ENCODE measurements at regions not wholly inside any gene's neighbourhood (a gene's known extent, or its start where the extent isn't known, plus 50 kb on each side); places are given as distances from the start of the nearest gene placed in this dataset.

DNA sequence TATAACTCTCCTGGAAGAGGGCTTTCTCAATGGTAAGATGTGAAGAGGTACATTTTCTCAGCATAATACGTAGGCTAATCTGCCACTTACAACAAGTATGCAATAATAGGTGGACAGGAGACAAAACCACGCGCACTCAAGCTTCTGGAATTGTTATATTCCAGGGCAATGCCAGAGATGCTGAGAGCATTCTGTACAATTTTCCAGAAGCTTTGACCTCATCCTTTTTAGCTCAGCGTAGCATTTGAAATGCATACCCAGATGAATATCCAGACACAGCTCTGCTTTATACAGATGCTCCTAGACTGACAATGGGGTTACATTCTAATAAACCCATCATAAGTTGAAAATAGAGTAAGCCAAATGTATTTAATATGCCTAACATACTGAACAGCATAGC, 1492.4 kb upstream of the FLRT2 start:
- TF ChIP-seq POLR2AphosphoS5 (IDR thresholded peaks at IDR 0.05): no peak
- TF ChIP-seq, protein P1, sequence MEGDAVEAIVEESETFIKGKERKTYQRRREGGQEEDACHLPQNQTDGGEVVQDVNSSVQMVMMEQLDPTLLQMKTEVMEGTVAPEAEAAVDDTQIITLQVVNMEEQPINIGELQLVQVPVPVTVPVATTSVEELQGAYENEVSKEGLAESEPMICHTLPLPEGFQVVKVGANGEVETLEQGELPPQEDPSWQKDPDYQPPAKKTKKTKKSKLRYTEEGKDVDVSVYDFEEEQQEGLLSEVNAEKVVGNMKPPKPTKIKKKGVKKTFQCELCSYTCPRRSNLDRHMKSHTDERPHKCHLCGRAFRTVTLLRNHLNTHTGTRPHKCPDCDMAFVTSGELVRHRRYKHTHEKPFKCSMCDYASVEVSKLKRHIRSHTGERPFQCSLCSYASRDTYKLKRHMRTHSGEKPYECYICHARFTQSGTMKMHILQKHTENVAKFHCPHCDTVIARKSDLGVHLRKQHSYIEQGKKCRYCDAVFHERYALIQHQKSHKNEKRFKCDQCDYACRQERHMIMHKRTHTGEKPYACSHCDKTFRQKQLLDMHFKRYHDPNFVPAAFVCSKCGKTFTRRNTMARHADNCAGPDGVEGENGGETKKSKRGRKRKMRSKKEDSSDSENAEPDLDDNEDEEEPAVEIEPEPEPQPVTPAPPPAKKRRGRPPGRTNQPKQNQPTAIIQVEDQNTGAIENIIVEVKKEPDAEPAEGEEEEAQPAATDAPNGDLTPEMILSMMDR (IDR thresholded peaks at IDR 0.05): no peak
- TF ChIP-seq EP300 (IDR thresholded peaks at IDR 0.05): no peak
- no peak for TF ChIP-seq POLR2A (IDR thresholded peaks at IDR 0.05)

All from sigmoid colon (tissue), 4 donors.